GM12872 (cell line): ENCODE measurements at regions not wholly inside any gene's neighbourhood (a gene's known extent, or its start where the extent isn't known, plus 50 kb on each side); places are given as distances from the start of the nearest gene placed in this dataset.

Source experiments
- TF ChIP-seq, protein P1 (sequence below): IDR thresholded peaks from 3 replicates; pipeline ENCODE4 v1.5.1; 2011; ENCODE audit warnings: low read depth, mild to moderate bottlenecking, low read length, moderate library complexity; ENCODE audit not compliant: insufficient read depth

DNA sequence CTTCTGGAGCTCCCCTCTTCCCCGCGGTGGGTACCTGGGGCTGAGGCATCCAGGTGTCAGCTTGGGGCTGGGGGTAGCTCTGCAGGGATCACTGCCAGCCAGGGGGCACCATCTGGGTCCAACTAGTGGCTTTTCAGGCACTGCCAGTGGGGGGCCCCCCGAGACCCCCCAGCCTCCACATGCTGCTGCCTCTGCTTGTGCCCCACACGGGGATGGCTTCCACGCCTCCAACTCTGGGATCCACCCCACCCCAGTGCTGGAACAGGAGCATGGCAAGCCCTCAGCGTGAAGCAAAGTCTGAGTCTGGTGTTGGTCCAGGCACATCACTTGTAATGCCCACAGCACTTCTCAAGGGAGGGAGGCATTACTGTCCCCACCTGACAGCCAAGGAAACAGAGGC, 260.5 kb upstream of the MVB12B start:
- TF ChIP-seq, protein P1, sequence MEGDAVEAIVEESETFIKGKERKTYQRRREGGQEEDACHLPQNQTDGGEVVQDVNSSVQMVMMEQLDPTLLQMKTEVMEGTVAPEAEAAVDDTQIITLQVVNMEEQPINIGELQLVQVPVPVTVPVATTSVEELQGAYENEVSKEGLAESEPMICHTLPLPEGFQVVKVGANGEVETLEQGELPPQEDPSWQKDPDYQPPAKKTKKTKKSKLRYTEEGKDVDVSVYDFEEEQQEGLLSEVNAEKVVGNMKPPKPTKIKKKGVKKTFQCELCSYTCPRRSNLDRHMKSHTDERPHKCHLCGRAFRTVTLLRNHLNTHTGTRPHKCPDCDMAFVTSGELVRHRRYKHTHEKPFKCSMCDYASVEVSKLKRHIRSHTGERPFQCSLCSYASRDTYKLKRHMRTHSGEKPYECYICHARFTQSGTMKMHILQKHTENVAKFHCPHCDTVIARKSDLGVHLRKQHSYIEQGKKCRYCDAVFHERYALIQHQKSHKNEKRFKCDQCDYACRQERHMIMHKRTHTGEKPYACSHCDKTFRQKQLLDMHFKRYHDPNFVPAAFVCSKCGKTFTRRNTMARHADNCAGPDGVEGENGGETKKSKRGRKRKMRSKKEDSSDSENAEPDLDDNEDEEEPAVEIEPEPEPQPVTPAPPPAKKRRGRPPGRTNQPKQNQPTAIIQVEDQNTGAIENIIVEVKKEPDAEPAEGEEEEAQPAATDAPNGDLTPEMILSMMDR = no peak

DNA sequence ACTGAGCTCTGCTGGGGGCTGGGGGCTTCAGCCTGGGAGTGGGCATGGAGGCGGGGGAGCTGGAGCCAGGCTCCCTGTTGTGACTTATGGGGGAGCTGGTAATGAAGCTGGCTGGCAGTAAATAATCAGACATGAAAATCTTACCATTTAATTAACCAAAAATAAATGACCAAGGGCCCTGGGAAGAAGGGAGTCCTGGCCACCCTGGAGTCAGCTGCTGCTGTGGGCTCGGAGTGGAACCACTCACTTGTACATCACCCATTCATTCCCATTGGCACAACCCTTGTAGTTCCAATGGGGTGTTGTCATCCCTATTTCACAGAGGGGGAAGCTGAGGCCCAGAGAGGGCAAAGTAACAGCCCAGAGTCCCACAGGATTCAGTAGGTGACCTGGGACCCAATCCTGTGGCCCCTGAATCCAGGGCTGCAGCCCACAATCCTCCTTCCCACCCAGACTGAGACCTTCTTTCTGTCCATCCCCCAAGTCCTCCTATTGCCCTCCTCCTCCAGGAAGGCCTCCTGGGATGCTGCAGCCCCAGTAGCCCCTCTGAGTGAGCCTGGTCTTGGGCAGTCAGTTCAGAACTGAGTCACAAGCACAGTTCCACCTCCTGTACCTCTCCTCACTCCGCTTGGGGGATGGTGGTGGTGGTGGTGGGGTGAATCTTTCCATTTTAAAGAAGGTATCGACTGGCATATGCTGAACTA, 259.4 kb upstream of the MVB12B start:
- TF ChIP-seq, protein P1 = no peak

DNA sequence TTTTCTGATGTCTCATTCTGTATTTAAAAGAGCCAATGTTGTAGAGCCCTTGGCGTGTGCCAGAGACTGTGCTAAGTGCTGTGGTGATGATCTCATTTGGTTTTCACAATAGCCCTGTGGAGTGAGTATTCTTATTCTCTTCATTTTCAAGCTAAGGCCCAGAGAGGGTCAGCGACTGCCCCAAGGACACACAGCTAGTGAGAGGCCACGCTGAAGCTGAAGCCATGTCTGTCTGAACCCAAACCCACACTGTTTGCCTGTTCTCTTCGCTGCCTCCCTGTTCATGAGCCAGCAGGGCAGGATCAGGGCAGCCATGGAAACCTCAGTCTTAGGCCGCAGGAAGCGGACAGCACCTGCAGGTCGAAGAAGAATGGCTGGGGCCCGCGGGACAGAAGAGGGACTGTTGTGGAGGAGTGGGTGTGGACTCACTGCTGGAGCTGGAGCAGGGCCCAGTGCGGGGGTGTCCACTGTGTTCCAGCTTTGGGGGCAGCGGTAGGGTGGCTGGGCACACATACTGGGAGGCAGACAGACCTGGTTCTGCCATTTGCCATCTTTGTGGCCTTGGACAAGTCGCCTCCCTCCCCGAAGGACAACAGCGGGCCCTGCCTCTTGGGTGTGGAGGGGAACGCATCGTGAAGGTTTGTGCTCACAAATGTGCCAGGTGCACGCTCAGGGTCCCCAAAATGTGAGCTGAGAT, 257.9 kb upstream of the MVB12B start:
- TF ChIP-seq, protein P1 = no peak

DNA sequence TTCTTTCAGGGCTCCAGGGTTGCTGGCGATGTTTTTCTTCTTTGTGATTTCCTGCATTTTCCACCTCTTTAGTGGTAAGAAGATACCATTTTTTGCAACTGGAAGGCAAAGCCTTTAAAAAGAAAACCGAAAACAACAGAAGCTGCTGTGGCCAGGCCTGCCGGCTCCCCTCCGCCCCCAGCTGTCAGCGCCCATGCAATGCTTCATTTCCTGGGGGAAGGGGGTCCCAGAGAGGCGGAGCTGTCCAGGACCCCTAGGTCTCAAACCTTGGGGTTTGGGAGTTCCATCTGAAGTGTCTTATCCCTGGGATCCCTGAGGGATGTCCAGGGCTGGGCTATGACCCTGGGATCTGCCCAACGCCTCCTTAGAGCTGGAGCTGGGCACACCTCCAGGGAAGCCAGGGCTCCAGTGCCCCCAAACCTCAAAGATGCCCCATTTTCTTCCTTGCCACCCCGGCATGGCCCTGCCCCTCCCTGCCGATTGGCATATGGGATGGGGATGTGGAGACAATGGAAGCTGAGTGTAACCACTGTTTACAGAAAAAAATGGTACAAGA, 257.2 kb upstream of the MVB12B start:
- TF ChIP-seq, protein P1 = 0 out of 3 replicates have a peak, but pooled peaks have one; percentile 13

DNA sequence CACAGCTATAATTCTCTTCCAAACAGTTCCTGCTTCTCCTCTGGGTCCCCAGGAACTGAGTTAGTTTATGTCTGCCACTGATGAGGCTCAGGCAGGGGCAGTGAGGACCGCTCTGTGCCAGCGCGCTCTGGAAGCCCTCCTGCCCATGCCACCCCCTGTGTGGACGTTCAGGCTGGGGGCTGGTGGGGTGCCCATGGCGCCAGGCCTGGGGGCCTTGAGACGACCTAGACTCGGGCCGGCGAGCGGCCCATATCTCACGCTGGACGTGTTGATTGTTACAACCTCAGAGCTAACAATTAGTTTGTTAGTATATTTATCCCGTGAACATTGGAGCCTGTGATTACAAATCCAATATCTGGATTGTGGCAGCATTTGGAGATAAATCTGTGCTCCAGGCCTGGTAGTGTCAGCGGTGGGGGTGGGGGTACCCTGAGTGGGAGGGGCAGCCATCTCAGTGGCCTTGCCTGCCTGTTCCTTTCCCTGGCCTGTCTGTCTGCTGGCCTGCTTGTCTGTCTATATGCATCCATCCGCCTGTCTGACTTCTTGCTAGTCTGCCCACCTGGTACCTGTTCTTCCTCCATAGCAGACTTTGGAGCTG, 256.5 kb upstream of the MVB12B start:
- TF ChIP-seq, protein P1 = no peak

DNA sequence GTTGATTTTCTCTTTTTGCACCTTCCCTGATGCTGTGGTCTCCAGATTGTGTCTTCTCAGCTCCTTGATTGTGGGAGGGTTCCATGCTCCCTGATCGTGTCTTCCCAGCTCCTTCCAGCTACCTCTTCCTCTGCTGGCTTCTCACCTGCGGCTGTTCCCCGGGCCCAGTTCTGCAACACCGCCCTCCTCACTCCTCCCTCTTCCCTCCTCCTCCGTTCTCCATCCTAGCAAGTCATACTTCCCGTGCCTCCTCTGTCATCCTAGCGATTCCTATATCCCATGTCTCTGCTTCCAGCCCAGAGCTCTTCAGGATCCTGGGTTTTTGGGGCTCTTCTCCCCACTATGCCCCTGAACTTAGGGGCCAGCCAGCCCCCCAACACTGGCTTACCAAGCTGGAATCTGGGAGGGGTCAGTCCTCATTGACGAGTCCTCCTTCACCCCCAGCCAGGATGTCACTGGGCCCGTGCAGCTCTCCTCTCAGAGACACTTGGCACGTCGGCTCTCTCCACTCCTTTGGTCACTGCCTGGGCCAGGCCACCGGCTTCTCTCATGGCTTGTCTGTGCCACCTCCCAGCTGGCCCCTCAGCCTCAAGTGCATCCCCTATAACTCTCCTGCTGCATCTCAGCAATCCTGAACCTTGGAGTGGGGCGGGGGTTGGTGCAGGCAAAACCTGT, 255.4 kb upstream of the MVB12B start:
- TF ChIP-seq, protein P1 = no peak

DNA sequence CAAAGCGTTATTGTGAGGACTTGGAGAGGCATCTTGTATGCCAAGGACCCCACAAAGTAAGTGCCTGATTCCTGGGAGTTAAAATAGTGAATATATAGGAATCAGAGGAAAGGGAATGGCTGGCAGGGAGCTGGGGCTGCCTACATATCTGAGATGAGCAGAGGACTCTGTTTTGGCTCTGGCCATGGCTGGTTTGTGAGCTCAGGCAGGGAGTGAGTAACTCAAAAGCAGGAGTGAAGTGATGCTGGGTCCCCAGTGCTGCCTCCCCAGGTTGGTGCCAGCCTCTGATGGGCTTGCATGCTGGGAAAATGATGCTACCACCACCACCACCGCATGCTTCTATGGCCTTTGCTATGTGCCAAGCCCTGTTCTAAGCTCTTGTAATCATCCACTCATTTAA, 246.0 kb upstream of the MVB12B start:
- TF ChIP-seq, protein P1 = no peak
